ENCODE measurements at regions not wholly inside any gene's neighbourhood (a gene's known extent, or its start where the extent isn't known, plus 50 kb on each side); places are given as distances from the start of the nearest gene placed in this dataset.

- DNase-seq (ENCODE audit: low spot score in 2 of 2, unreplicated experiment in 2 of 2), result no peak
- Mint-ChIP-seq H3K27me3 (ENCODE audit: low read depth) (peaks cover 63% of the 10 kb centered on the region), H3K9me3 (peaks cover 17% of the 10 kb centered on the region), H3K36me3 (no peaks in the 10 kb centered on the region), H3K27ac (no peak overlapping the region), H3K4me3 (no peak overlapping the region), H3K4me1 (no peaks in the 10 kb centered on the region)
- TF ChIP-seq, protein P1, sequence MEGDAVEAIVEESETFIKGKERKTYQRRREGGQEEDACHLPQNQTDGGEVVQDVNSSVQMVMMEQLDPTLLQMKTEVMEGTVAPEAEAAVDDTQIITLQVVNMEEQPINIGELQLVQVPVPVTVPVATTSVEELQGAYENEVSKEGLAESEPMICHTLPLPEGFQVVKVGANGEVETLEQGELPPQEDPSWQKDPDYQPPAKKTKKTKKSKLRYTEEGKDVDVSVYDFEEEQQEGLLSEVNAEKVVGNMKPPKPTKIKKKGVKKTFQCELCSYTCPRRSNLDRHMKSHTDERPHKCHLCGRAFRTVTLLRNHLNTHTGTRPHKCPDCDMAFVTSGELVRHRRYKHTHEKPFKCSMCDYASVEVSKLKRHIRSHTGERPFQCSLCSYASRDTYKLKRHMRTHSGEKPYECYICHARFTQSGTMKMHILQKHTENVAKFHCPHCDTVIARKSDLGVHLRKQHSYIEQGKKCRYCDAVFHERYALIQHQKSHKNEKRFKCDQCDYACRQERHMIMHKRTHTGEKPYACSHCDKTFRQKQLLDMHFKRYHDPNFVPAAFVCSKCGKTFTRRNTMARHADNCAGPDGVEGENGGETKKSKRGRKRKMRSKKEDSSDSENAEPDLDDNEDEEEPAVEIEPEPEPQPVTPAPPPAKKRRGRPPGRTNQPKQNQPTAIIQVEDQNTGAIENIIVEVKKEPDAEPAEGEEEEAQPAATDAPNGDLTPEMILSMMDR (IDR thresholded peaks at IDR 0.05; ENCODE audit: unreplicated experiment), result no peak
These were observed 54.7 kb upstream of the CRHR1 start for GRCh38 chr17:45729294-45729907.

GRCh38 chr17:45730192-45730591, 53.9 kb upstream of the CRHR1 start:
- TF ChIP-seq, protein P1 (IDR thresholded peaks at IDR 0.05; ENCODE audit: unreplicated experiment), result no peak
- peaks cover 64% of the 10 kb centered on the region for H3K27me3 Mint-ChIP-seq (ENCODE audit: low read depth)
- no peaks in the 10 kb centered on the region for H3K36me3 Mint-ChIP-seq
- H3K4me1 Mint-ChIP-seq, result no peaks in the 10 kb centered on the region
- H3K4me3 Mint-ChIP-seq, result no peak overlapping the region
- H3K27ac Mint-ChIP-seq, result no peak overlapping the region
- peaks cover 17% of the 10 kb centered on the region for H3K9me3 Mint-ChIP-seq
- DNase-seq (ENCODE audit: low spot score in 2 of 2, unreplicated experiment in 2 of 2), result no peak

DNA sequence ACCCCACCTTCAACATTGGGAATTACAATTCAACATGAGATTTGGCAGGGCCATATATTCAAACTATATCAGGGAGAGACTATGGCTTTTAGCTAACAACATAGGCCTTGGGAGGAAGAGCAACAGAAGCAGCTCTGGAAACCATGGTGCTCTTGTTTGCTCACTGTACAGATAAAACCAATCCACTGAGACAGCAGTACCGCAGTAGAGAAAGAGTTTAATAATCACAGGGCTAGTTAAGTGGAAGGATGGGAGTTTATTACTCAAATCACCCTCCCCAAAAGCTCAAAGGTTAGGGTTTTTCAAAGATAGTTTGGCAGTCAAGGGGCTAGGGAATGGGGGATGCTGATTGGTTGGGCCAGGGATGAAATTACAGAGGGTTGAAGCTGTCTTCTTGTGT, 52.7 kb upstream of the CRHR1 start:
- H3K36me3 Mint-ChIP-seq, result no peaks in the 10 kb centered on the region
- TF ChIP-seq, protein P1 (IDR thresholded peaks at IDR 0.05; ENCODE audit: unreplicated experiment), result no peak
- H3K27me3 Mint-ChIP-seq (ENCODE audit: low read depth), result peaks cover 61% of the 10 kb centered on the region
- H3K9me3 Mint-ChIP-seq, result peaks cover 17% of the 10 kb centered on the region
- no peak overlapping the region for H3K27ac Mint-ChIP-seq
- H3K4me3 Mint-ChIP-seq, result no peak overlapping the region
- no peaks in the 10 kb centered on the region for H3K4me1 Mint-ChIP-seq
- DNase-seq (ENCODE audit: low spot score in 2 of 2, unreplicated experiment in 2 of 2), result no peak

GRCh38 chr17:45732926-45733505, 51.1 kb upstream of the CRHR1 start:
- H3K9me3 Mint-ChIP-seq, result peaks cover 17% of the 10 kb centered on the region
- TF ChIP-seq, protein P1 (IDR thresholded peaks at IDR 0.05; ENCODE audit: unreplicated experiment), result no peak
- peaks cover 60% of the 10 kb centered on the region for H3K27me3 Mint-ChIP-seq (ENCODE audit: low read depth)
- no peaks in the 10 kb centered on the region for H3K36me3 Mint-ChIP-seq
- H3K4me1 Mint-ChIP-seq, result no peaks in the 10 kb centered on the region
- no peak for DNase-seq (ENCODE audit: low spot score in 2 of 2, unreplicated experiment in 2 of 2)
- no peak overlapping the region for H3K27ac Mint-ChIP-seq
- no peak overlapping the region for H3K4me3 Mint-ChIP-seq

- Mint-ChIP-seq H3K36me3 (no peaks in the 10 kb centered on the region), H3K27ac (no peak overlapping the region), H3K4me1 (no peaks in the 10 kb centered on the region), H3K27me3 (ENCODE audit: low read depth) (peaks cover 60% of the 10 kb centered on the region), H3K4me3 (no peak overlapping the region), H3K9me3 (peaks cover 17% of the 10 kb centered on the region)
- DNase-seq (ENCODE audit: low spot score in 2 of 2, unreplicated experiment in 2 of 2), result no peak
- TF ChIP-seq, protein P1 (IDR thresholded peaks at IDR 0.05; ENCODE audit: unreplicated experiment), result no peak
These were observed 50.3 kb upstream of the CRHR1 start for GRCh38 chr17:45733781-45734180.

All from mesothelial cell of epicardium (in vitro differentiated cells).